GM18526 (cell line): ENCODE measurements at regions not wholly inside any gene's neighbourhood (a gene's known extent, or its start where the extent isn't known, plus 50 kb on each side); places are given as distances from the start of the nearest gene placed in this dataset.

ENCODE experiments used
- POLR2A ChIP-seq: IDR thresholded peaks from 3 replicates; pipeline ENCODE4 v1.6.1; 2011; ENCODE audit not compliant: insufficient read length; ENCODE audit errors: extremely low read depth

GRCh38 chr9:89803403-89803802 is 198.6 kb downstream of the GADD45G start:
- TF ChIP-seq POLR2A, result no peak

- no peak for TF ChIP-seq POLR2A
Measured at GRCh38 chr9:89804766-89805531, 200.1 kb downstream of the GADD45G start.

GRCh38 chr9:89805571-89806292 is 200.9 kb downstream of the GADD45G start:
- no peak for TF ChIP-seq POLR2A

- TF ChIP-seq POLR2A, result no peak
Measured at GRCh38 chr9:89806371-89807100, 201.7 kb downstream of the GADD45G start.

GRCh38 chr9:89807101-89807395 is 202.2 kb downstream of the GADD45G start:
- TF ChIP-seq POLR2A, result no peak

- TF ChIP-seq POLR2A, result no peak
Measured at GRCh38 chr9:89807682-89808075, 202.9 kb downstream of the GADD45G start.

GRCh38 chr9:89808076-89808755 is 203.4 kb downstream of the GADD45G start:
- TF ChIP-seq POLR2A, result no peak

- no peak for TF ChIP-seq POLR2A
Measured at GRCh38 chr9:89808756-89809181, 204.0 kb downstream of the GADD45G start.

- TF ChIP-seq POLR2A, result no peak
Measured at GRCh38 chr9:89810431-89810830, 205.6 kb downstream of the GADD45G start.

GRCh38 chr9:89811356-89811755 is 206.5 kb downstream of the GADD45G start:
- TF ChIP-seq POLR2A, result no peak

GRCh38 chr9:89811886-89812450 is 207.2 kb downstream of the GADD45G start:
- no peak for TF ChIP-seq POLR2A

GRCh38 chr9:89812556-89813181 is 207.9 kb downstream of the GADD45G start:
- TF ChIP-seq POLR2A, result no peak

GRCh38 chr9:89813482-89813881 is 208.7 kb downstream of the GADD45G start:
- TF ChIP-seq POLR2A, result no peak

GRCh38 chr9:89814340-89815040 is 209.7 kb downstream of the GADD45G start:
- TF ChIP-seq POLR2A, result no peak

- TF ChIP-seq POLR2A, result no peak
Measured at GRCh38 chr9:89815061-89815902, 210.5 kb downstream of the GADD45G start.
